HUES48 (cell line): ENCODE measurements at regions not wholly inside any gene's neighbourhood (a gene's known extent, or its start where the extent isn't known, plus 50 kb on each side); places are given as distances from the start of the nearest gene placed in this dataset.
"Not testable (repeated sequence)": the region's sequence is repeated elsewhere in the genome, so short reads cannot be mapped to it uniquely, and the experiment has no call there.

ENCODE experiments used
- H3K27ac ChIP-seq: one replicate; pipeline ENCODE4 v1.7.0; 2013; ENCODE audit warnings: low read depth, low read length, inconsistent platforms
- H3K27me3 ChIP-seq: 2 replicates; pipeline ENCODE4 v1.6.1; 2013; ENCODE audit warnings: mild to moderate bottlenecking, low read length; ENCODE audit not compliant: control insufficient read depth, insufficient read depth
- H3K36me3 ChIP-seq: 2 replicates; pipeline ENCODE4 v1.6.1; 2013; ENCODE audit warnings: low read length; ENCODE audit not compliant: control insufficient read depth, insufficient read depth
- H3K4me1 ChIP-seq: 2 replicates; pipeline ENCODE4 v1.6.1; 2013; ENCODE audit warnings: mild to moderate bottlenecking, low read length; ENCODE audit not compliant: control insufficient read depth, insufficient read depth
- H3K4me3 ChIP-seq: 2 replicates; pipeline ENCODE4 v1.5.1; 2013; ENCODE audit warnings: mild to moderate bottlenecking, low read depth, low read length
- H3K9ac ChIP-seq: 2 replicates; pipeline ENCODE4 v1.6.1; 2013; ENCODE audit warnings: mild to moderate bottlenecking, low read depth, low read length, moderate library complexity
- H3K9me3 ChIP-seq: 2 replicates; pipeline ENCODE4 v1.6.1; 2013; ENCODE audit warnings: low read length; ENCODE audit not compliant: control insufficient read depth, insufficient read depth

DNA sequence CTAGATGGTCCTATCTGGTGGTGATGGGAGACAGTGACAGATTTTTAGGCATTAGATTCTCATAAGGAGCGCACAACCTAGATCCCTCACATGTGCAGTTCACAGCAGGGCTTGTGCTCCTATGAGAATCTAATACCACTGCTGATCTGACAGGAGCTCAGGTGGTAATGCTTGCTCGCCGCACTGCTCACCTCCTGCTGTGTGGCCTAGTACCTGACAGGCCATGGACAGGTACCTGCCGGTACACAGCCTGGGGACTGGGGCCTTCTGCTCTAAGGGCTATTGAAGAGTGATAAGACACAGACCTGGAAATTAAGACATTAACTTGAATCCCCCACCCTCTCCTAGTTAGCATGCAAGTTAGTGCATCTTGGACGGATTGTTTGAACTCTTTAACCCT, 64.4 kb downstream of the KLRB1 start:
- H3K27ac ChIP-seq, H3K4me3 ChIP-seq, H3K9me3 ChIP-seq, H3K27me3 ChIP-seq, H3K36me3 ChIP-seq, H3K4me1 ChIP-seq, H3K9ac ChIP-seq: not testable (repeated sequence)

DNA sequence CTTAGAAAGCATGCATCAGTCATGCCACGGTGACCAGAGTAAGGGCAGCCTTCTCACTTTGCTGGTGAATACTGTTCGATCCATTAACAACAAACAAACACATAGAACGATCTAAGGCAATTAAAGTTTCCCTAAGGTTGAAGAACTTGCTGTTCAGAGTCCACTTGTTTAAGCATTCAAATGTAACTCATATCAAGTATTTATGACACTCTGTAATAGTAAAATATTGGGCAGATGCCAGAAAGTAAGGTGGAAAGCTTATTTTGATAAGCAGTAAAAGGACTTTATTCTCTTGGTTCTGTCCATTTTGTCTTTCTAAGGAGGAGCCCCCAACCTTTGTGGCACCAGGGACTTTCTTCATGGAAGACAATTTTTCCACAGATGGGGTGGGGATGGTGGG, 64.9 kb downstream of the KLRB1 start:
- H3K36me3 ChIP-seq, H3K27ac ChIP-seq, H3K4me1 ChIP-seq, H3K9ac ChIP-seq, H3K27me3 ChIP-seq, H3K4me3 ChIP-seq, H3K9me3 ChIP-seq: not testable (repeated sequence)

DNA sequence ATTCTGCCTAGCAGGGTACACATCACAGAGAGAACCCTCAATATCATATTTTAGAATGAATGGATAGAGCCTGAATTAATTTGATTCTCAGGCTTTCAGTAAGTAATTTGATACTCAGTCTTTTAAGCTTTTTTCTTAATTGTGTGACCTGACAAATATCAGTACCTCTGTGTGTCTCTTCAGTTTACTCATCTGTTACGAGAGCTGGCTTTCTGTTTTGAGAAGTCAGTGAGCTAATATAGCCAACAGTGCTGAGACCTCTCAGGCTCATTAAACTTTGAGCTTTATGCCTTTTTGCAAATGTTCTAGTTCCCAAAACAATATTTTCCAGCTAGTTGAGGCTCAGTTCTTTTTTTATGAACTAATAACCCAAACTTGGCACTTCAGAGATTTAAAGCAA, 91.8 kb downstream of the KLRB1 start:
- not testable (repeated sequence) for H3K4me3 ChIP-seq, H3K4me1 ChIP-seq, H3K27ac ChIP-seq, H3K27me3 ChIP-seq, H3K36me3 ChIP-seq, H3K9ac ChIP-seq, H3K9me3 ChIP-seq

DNA sequence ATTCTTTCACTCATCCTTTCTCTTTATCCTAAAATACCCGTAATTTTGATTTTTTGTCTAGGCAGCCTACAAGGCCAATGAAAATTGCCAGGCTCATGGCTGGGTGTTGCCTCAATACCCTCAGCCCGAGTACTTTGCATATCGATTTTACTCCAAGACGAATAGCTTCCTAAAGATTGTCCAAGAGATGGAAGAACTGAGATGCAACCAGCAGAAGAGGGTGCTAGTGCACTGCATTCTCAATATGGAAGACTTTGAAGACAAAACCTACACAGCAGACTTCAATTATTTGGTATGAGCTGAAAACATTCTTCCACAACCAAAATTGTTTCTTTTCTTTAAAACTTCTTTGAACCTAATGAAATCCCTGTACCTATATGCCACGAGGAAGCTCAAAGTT, 95.0 kb downstream of the KLRB1 start:
- H3K9ac ChIP-seq, H3K27me3 ChIP-seq, H3K27ac ChIP-seq, H3K4me3 ChIP-seq, H3K9me3 ChIP-seq, H3K36me3 ChIP-seq, H3K4me1 ChIP-seq: not testable (repeated sequence)

DNA sequence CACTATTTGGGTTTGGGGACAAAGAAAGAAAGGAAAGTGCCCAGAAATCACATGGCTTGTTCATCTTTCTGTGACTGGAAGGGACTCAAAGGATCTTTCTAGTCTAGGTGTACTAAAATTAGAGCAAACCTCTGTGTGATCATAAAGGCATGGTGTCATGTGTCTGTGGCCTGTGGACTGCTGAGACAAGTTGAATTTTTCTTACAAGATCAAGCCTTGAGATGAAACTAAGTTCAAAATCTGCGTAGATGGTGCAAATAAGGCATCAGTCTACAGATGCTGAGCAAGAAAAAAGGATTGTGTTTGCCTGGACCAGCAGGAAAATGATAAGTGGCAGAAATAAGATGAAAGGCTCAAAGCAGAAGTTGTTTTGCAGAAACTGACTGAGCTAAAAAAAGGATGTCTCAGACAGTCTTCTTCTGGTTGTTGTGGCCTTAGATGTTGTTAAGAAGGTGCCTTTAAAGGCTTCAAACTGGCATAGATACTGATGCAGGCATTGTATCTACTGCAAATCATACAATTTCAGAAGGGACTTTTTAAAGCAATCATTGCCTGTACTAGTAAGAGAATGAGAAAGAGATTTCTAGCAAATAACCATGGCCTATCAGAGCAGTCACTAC, 97.2 kb downstream of the KLRB1 start:
- not testable (repeated sequence) for H3K27ac ChIP-seq, H3K9ac ChIP-seq, H3K36me3 ChIP-seq

DNA sequence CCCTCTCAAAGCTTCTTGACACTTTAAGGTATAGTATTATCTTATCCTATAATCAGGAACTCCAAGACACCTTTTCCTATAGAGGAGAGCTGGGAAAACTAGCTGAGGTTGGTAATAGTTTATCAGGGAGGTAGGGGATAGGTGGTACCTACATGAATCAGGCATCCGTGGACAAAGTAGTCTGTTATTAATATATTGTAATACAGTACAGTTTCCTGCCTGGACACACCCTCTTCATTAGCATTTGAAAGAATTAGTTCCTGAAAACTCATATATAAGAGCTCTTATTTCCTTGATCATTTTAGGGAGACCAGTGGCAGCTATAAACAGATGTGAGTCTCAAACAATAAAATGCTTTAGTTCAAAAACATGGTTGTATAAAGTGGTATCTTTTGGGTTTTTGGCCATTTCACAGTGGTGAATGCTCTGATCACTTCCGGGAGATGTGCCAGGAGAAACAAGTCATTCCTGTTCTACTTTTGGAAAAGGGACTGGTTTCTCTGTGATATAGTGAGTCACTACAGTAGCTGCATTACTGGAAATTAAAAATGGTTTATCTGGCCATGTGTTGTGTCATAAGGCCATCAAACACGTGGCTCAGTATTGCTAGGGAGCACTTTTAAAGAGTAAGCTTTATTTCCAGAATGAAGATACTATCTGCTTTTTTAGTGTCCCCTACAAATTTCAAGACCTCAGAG, 98.1 kb downstream of the KLRB1 start:
- Histone ChIP-seq H3K27me3 (no peaks in the 10 kb centered on the region), H3K4me3 (no peak overlapping the region), H3K36me3 (no peaks in the 10 kb centered on the region), H3K9ac (no peak overlapping the region), H3K27ac (no peak overlapping the region), H3K9me3 (no peaks in the 10 kb centered on the region), H3K4me1 (no peaks in the 10 kb centered on the region)

More for the DNA sequence above, 97.2 kb downstream of the KLRB1 start:
- H3K4me1 ChIP-seq, H3K4me3 ChIP-seq, H3K9me3 ChIP-seq, H3K27me3 ChIP-seq: not testable (repeated sequence)

DNA sequence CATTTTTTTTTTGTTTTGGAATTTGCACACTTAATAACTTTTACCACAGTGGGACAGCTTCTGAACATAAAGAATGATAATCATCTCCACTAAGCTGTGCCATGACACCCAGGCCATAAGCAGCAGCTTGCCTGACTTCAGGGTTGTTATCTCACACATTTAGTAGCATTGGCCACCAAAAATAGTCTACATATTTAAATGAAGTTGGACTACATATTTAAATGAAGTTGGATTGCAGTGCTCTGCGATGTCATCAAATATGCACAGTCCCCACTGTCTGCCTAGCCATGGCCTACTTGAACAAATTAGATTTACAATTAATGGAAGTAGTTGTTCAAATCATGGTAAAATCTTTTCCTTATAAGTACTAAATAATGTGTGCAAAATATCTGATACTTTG, 101.0 kb downstream of the KLRB1 start:
- Histone ChIP-seq H3K36me3 (no peaks in the 10 kb centered on the region), H3K27me3 (no peaks in the 10 kb centered on the region), H3K4me3 (no peak overlapping the region), H3K27ac (no peak overlapping the region), H3K9ac (no peak overlapping the region), H3K9me3 (no peaks in the 10 kb centered on the region), H3K4me1 (no peaks in the 10 kb centered on the region)

DNA sequence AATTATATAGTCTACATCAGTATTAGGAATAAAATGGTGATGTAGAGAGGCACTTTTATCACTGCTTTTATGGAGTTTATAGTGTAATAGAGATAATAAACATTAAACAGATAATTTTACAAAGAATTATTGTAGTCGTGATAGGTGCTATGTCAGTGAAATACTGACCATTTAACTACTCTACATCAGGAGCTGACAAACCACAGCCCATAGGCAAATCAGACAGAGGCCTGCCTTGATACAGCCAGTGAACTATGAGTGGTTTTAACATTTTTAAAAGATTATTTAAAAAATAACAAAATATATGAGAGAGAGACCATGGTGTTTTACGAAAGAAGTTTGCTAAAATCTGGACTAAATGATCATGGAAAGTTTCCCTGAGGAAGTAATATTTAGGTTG, 104.3 kb downstream of the KLRB1 start:
- H3K27ac ChIP-seq, H3K36me3 ChIP-seq, H3K9ac ChIP-seq, H3K4me3 ChIP-seq, H3K4me1 ChIP-seq, H3K9me3 ChIP-seq, H3K27me3 ChIP-seq: not testable (repeated sequence)

DNA sequence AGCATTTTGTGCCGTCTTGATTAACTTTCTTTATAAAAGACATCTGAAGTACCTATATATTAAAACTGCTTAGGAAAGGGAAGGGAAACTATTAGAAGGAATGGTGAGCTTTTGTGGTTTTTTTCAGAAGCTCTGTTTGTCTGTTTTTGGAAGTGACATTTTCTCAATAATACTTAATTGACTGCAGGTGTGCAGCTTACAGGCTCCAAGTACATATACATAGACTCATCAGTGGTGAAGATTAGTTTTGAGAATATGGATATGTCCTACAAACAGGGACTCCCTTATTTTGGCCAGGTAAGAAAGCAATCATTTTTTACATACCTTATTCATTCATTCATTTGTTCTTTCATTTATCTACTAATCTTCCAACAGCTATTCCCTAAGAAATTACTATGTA, 104.9 kb downstream of the KLRB1 start:
- H3K9me3 ChIP-seq, H3K9ac ChIP-seq: not testable (repeated sequence)

DNA sequence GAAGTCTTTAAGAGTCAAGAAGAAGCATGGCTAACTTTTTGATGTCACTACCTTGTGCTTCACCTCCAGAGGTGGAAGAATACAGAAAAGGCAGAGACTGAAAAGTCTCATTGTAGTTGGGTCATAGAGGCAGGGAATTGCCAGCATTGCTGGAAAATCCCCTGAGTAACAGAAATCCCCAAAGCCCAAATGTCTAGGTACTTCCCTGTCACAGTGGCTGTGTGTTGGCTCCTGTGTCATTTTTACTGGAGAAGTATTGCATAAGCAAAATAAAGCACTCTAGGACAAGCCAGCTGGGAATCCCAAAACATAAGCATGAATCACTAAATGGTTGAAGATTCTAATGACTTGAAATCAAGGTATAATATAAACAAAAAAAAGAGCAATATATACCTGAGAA, 114.4 kb downstream of the KLRB1 start:
- not testable (repeated sequence) for H3K9me3 ChIP-seq, H3K27ac ChIP-seq, H3K4me1 ChIP-seq, H3K9ac ChIP-seq, H3K36me3 ChIP-seq, H3K4me3 ChIP-seq, H3K27me3 ChIP-seq

More for the DNA sequence above, 104.9 kb downstream of the KLRB1 start:
- not testable (repeated sequence) for H3K27ac ChIP-seq, H3K36me3 ChIP-seq, H3K27me3 ChIP-seq, H3K4me1 ChIP-seq, H3K4me3 ChIP-seq

DNA sequence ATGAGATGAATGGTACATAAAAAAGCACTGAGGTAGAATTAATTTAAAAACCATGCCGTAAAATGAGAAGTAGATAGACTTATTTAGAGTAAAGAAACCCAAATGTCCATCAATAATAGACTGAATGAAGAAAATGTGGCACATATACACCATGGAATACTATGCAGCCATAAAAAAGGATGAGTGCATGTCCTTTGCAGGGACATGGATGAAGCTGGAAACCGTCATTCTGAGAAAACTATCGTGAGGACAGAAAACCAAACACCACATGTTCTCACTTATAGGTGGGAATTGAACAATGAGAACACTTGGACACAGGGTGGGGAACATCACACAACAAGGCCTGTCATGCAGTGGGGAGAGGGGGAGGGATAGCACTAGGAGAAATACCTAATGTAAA, 126.4 kb downstream of the KLRB1 start:
- H3K9me3 ChIP-seq, H3K4me1 ChIP-seq, H3K9ac ChIP-seq, H3K36me3 ChIP-seq, H3K4me3 ChIP-seq, H3K27me3 ChIP-seq, H3K27ac ChIP-seq: not testable (repeated sequence)

DNA sequence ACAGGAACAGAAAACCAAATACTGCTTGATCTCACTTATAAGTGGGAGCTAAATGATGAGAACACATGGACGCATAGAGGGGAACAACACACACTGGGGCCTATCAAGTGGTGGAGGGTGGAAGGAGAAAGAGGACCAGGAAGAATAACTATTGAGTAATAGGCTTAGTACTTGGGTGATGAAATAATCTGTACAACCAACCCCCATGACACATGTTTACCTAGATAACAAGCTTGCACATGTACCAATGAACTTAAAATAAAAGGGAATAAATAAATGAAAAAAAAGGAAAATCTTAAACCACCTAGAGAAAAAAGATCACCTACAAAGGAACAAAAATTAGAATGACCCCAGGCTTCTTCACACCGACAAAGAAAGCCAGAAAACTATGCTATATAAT, 133.5 kb downstream of the KLRB1 start:
- not testable (repeated sequence) for H3K4me1 ChIP-seq, H3K36me3 ChIP-seq, H3K9ac ChIP-seq, H3K27ac ChIP-seq, H3K4me3 ChIP-seq, H3K27me3 ChIP-seq, H3K9me3 ChIP-seq
